Lower leg skin (tissue), 4 donors: ENCODE measurements at regions not wholly inside any gene's neighbourhood (a gene's known extent, or its start where the extent isn't known, plus 50 kb on each side); places are given as distances from the start of the nearest gene placed in this dataset.

Experiments used
- DNase-seq, 2 donors: peaks; one replicate each; pipeline ENCODE4 v3.0.0-alpha.2; 2019; ENCODE audit warnings: low spot score in 2 of 2
- H3K4me3 ChIP-seq: fragments of 200-600 bp; sonication (generic); 2 replicates; pipeline ENCODE4 v1.5.1; 2017; ENCODE audit warnings: mild to moderate bottlenecking, low read depth; ENCODE audit not compliant: poor library complexity, severe bottlenecking
- CTCF ChIP-seq, 3 donors: fragments of 450-650 bp; IDR thresholded peaks; one replicate each; pipeline ENCODE4 v1.5.1; 2016; ENCODE audit warnings: antibody characterized with exemption in 3 of 3, mild to moderate bottlenecking in 3 of 3, moderate library complexity in 2 of 3
- POLR2A ChIP-seq, 2 donors: fragments of 450-650 bp; IDR thresholded peaks; one replicate each; pipeline ENCODE4 v1.6.1; 2016 to 2017; ENCODE audit warnings: antibody characterized with exemption in 2 of 2, mild to moderate bottlenecking in 1 of 2, moderate library complexity in 1 of 2
- WGBS, 2 donors: methylation state at CpG; one replicate each; pipeline ENCODE4 v1.1.5; 2018; 5-methylcytosine and 5-hydroxymethylcytosine counted together
- intact Hi-C: fragments of 100-400 bp; cut with DNase I; formaldehyde crosslinking; loops from one replicate; pipeline ENCODE4 v1.15.0; 2023; ENCODE audit warnings: low total_unique reads

GRCh38 chr5:103467831-103468230, 94.8 kb downstream of the NUDT12 start:
- intact Hi-C loops: no loop called here
- TF ChIP-seq POLR2A (IDR thresholded peaks at IDR 0.05): no peak
- no peak for TF ChIP-seq CTCF (IDR thresholded peaks at IDR 0.05)
- no peak for DNase-seq
- 57 to 68% methylated on average over 3 of the region's 3 CpGs for WGBS, 2 donors
- no peak overlapping the region for H3K4me3 ChIP-seq

DNA sequence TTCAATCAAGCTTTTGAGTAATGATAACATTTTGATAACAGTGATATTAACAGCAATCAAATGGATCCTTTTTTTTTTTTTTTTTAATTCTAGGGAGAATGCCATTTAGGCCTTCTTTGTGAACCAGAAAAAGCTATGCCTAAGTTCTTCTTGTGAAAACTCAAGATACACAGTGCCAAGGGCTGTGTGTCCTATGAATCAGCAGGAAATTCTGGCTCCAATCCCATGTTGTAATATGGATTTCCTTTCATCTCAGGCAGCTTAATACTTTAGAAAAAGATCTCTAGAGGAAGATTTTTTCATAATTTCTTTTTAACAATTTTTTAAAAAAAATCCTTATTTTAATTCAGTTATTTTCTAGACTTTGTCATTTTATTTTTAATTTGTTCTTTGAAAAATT, 96.1 kb downstream of the NUDT12 start:
- H3K4me3 ChIP-seq: no peak overlapping the region
- no peak for DNase-seq
- intact Hi-C loops: no loop called here
- TF ChIP-seq POLR2A (IDR thresholded peaks at IDR 0.05) (no peak), CTCF (IDR thresholded peaks at IDR 0.05) (no peak)

DNA sequence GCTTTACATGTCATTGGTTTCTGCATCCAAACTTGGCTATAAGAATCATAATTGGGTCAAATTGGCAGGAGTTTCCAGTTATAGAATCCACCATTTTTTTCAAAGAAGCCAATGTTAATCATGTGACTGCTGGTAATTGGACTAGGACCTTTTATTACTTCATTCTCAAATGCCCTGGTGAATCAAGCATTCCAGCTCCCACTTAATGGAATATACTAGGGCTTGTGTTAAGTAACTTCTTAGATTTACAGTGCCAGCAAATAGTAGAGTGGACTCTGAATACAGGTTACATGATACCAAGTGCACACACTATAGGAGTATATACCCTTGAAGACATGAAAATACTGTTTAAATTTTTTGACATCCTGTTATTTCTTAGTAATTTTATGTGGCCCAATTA, 96.7 kb downstream of the NUDT12 start:
- H3K4me3 ChIP-seq: no peak overlapping the region
- TF ChIP-seq POLR2A (IDR thresholded peaks at IDR 0.05) (no peak), CTCF (IDR thresholded peaks at IDR 0.05) (no peak)
- intact Hi-C loops: no loop called here
- no peak for DNase-seq

- WGBS, 2 donors: 72 to 84% methylated on average over 5 of the region's 5 CpGs
- TF ChIP-seq CTCF (IDR thresholded peaks at IDR 0.05) (no peak), POLR2A (IDR thresholded peaks at IDR 0.05) (no peak)
- H3K4me3 ChIP-seq: no peak overlapping the region
- no peak for DNase-seq
- intact Hi-C loops: no loop called here
Measured at GRCh38 chr5:103464835-103465484, 97.6 kb downstream of the NUDT12 start.

DNA sequence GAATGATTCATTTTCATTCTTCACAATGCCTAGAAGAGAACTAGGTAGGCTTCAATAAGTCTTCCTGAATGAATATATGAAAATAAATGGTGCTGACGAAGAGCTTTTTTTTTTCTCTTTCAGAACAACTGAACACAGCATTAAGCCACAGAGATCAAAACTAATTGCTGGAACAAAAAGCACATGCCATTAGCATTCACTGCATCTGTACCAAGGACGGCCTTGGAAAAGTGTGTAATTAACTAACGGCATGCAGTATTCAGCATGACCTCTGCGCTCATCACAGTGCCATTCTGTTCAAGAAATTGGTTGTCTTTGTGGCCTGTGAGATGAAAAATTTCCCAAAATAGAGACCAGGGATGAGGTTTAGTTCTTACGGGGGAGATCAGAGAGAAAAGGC, 99.3 kb downstream of the NUDT12 start:
- no peak for TF ChIP-seq CTCF (IDR thresholded peaks at IDR 0.05)
- no peak for TF ChIP-seq POLR2A (IDR thresholded peaks at IDR 0.05)
- 80 to 89% methylated on average over 5 of the region's 5 CpGs for WGBS, 2 donors
- no peak for DNase-seq
- intact Hi-C loops: no loop called here
- H3K4me3 ChIP-seq: no peak overlapping the region

DNA sequence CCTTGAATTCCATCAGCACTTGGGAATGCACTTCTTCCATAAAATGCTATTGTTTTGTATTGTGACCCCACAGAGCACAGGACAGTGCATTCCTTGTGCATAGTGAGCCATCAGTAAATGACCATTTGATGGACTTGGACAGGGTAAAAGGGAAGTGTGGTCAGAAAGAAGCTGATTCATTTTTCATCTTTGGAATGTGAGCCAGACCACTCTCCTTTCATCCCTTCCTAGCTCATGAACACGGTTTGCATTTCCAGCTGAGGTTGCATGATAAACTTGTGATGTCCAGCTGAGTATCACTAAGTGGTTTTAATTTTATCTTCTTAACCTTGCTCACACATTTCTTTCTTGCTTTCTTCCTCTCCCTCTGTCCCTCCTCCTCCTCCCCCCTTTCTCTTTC, 101.3 kb downstream of the NUDT12 start:
- DNase-seq: no peak
- no peak overlapping the region for H3K4me3 ChIP-seq
- WGBS, 2 donors: 41 to 56% methylated on average over 1 of the region's 1 CpG
- TF ChIP-seq CTCF (IDR thresholded peaks at IDR 0.05) (no peak), POLR2A (IDR thresholded peaks at IDR 0.05) (no peak)
- intact Hi-C loops: no loop called here
